SK-N-MC (cell line): ENCODE measurements at regions not wholly inside any gene's neighbourhood (a gene's known extent, or its start where the extent isn't known, plus 50 kb on each side); places are given as distances from the start of the nearest gene placed in this dataset.

Source experiments
- DNase-seq: peaks from one replicate; pipeline ENCODE4 v3.0.0-alpha.2; 2011; ENCODE audit warnings: low read depth, low spot score
- H3K27ac ChIP-seq: fragments of 200-600 bp; sonication (generic); 2 replicates; pipeline ENCODE4 v1.5.1; 2016; ENCODE audit warnings: mixed run types
- H3K36me3 ChIP-seq: fragments of 200-600 bp; sonication (generic); 2 replicates; pipeline ENCODE4 v1.6.1; 2017; ENCODE audit warnings: antibody characterized with exemption, low read length, mixed read lengths; ENCODE audit not compliant: insufficient read depth
- H3K4me3 ChIP-seq: fragments of 200-600 bp; sonication (generic); 2 replicates; pipeline ENCODE4 v1.5.1; 2016
- H3K9ac ChIP-seq: fragments of 200-600 bp; sonication (generic); 2 replicates; pipeline ENCODE4 v1.8.0; 2017; ENCODE audit warnings: mixed run types, mixed read lengths; ENCODE audit not compliant: insufficient read length
- H3K9me3 ChIP-seq: fragments of 200-600 bp; sonication (generic); 2 replicates; pipeline ENCODE4 v1.6.1; 2017; ENCODE audit warnings: low read depth, mild to moderate bottlenecking, antibody characterized with exemption, low read length, moderate library complexity, mixed read lengths
- EZH2 ChIP-seq: fragments of 200-600 bp; sonication (generic); IDR thresholded peaks from one replicate; pipeline ENCODE4 v1.6.1; 2017; ENCODE audit warnings: antibody characterized with exemption
- FOXP2 ChIP-seq: optimal IDR thresholded peaks from 2 replicates; pipeline ENCODE3; 2011; ENCODE audit warnings: mild to moderate bottlenecking, moderate library complexity; ENCODE audit not compliant: insufficient read depth; ENCODE audit errors: extremely low read length, control extremely low read depth
- POLR2AphosphoS5 ChIP-seq: IDR thresholded peaks from 2 replicates; pipeline ENCODE4 v1.6.1; 2012; ENCODE audit warnings: mild to moderate bottlenecking, low read depth, low read length, borderline replicate concordance

DNA sequence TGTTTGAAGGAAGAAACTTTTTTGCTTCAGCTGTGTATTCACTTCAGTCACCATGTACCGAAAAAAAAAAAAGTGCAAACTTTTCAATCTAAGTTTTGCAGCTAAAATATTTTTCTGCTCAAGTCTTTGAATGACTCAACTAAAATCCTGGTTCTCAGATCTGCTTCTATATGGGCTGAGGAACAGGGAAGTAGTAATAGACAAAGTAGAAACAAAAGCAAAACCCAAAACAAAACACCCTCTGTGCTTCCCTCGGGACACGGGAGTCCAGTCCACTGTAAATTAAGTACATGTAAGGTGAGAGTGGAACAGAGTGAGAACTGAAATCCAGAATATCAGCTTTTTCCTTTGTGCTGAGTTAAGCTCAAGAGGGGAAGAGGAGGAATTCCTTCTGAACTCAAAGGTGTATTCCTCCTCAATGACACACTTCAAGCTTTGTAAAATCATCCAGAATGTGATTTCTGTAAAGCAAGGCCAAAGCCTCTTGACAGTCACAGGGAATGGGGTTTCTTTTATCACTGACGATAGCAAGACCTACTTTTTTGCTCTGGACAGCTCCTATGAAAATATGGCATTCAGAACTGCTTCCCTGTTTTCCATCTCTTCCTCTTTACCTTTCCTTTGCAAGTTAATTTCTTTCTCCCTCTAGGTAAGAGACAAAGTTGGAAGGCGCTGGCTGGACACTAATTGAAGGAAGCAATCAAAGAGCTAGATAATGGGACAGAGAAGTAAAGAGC lies 433.5 kb upstream of the MMADHC start:
- Histone ChIP-seq H3K9me3 (no peaks in the 10 kb centered on the region), H3K4me3 (no peak overlapping the region), H3K9ac (no peak overlapping the region), H3K36me3 (no peaks in the 10 kb centered on the region), H3K27ac (no peak overlapping the region)
- DNase-seq: no peak
- TF ChIP-seq FOXP2 (no peak), POLR2AphosphoS5 (no peak), EZH2 (no peak)

DNA sequence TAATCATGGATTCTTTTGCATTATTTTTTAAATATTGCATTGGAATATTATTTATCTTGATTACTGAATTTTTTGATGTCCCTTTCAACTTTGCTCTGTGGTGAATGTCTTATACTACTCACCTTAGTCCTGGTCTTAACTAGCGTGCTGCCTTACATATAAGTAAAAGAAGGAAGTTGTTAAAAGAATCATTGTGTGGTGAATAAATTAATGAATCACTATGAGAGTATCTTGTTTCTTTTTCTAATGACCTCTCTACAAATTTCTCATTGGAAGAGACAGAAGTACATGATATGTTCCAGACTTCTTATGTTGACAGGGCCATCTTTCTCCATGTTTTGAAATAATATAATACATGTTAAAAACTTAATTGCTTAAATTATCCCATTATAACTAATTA lies 432.6 kb upstream of the MMADHC start:
- no peak overlapping the region for H3K9ac ChIP-seq
- no peak overlapping the region for H3K4me3 ChIP-seq
- H3K36me3 ChIP-seq: no peaks in the 10 kb centered on the region
- no peaks in the 10 kb centered on the region for H3K9me3 ChIP-seq
- TF ChIP-seq EZH2 (no peak), FOXP2 (no peak), POLR2AphosphoS5 (no peak)
- no peak for DNase-seq
- no peak overlapping the region for H3K27ac ChIP-seq

DNA sequence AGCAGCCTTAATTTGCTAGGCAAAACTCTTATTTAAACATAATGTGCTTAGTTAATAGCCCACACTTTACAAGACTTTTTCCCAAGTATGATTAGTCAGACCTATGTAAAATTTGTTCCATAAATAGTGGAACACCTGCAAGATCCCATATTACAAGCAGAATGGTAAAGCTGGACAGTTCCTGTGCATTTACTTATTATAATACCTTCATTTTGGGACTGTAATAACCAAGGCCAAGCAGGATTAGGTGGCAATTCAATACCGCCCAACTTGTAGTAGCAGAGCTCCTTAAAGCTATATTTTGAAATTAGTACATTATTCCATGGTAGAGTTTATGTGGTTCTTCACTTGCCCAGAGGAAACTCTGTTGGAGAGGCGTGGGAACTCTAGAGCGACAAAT lies 431.5 kb upstream of the MMADHC start:
- no peak for DNase-seq
- H3K4me3 ChIP-seq: no peak overlapping the region
- no peaks in the 10 kb centered on the region for H3K9me3 ChIP-seq
- no peak overlapping the region for H3K9ac ChIP-seq
- no peak overlapping the region for H3K27ac ChIP-seq
- TF ChIP-seq FOXP2 (no peak), EZH2 (no peak), POLR2AphosphoS5 (no peak)
- no peaks in the 10 kb centered on the region for H3K36me3 ChIP-seq

DNA sequence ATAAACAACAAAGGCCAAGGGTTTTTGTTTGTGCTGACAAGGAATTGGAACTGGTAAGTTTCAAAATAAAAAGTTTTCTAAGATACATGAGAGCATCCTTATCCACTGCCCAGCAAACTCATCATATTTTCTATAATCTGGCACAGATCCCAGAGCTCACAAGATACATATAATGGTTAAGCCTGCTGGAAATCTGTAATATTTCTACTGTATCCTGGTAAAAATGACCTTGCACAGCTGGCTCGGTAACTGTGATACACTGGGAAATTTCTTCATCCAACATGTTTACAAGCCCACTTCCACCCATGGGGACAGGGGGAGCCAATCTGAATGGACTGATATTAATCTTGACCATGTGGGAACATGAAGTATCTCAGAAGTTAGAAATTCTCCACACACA lies 425.4 kb upstream of the MMADHC start:
- Histone ChIP-seq H3K9ac (no peak overlapping the region), H3K4me3 (no peak overlapping the region), H3K27ac (no peak overlapping the region), H3K9me3 (no peaks in the 10 kb centered on the region), H3K36me3 (no peaks in the 10 kb centered on the region)
- TF ChIP-seq FOXP2: no peak
- TF ChIP-seq POLR2AphosphoS5: no peak
- no peak for TF ChIP-seq EZH2
- no peak for DNase-seq

DNA sequence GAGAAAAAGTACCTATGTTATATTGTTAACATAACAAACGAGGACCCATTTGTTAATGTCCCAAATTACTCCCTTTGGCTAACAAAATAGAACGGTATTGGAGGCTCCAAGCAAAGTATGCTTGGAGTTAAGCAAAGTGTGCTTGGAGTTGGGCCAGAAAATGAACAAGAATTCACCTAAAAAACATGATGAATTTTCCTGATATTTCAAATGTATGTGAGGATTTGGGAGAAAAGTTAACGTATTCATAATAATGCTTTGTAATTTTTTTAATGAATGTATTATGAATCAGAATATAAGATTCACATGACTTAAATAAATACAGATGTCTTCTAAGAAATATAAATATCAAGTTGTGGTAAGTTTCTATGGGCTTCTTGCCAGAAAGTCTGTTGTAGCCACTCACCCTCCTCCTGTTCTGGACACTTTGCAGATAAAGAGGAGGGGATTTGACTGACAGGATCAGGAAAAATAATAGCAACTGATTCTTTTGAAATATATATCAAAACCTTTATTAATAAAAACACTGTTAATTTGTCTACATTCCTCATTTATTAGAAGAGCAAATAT lies 423.7 kb upstream of the MMADHC start:
- no peak overlapping the region for H3K4me3 ChIP-seq
- no peak overlapping the region for H3K9ac ChIP-seq
- TF ChIP-seq POLR2AphosphoS5: no peak
- no peak for TF ChIP-seq EZH2
- no peak for TF ChIP-seq FOXP2
- no peak overlapping the region for H3K27ac ChIP-seq
- no peaks in the 10 kb centered on the region for H3K9me3 ChIP-seq
- H3K36me3 ChIP-seq: no peaks in the 10 kb centered on the region
- DNase-seq: no peak

DNA sequence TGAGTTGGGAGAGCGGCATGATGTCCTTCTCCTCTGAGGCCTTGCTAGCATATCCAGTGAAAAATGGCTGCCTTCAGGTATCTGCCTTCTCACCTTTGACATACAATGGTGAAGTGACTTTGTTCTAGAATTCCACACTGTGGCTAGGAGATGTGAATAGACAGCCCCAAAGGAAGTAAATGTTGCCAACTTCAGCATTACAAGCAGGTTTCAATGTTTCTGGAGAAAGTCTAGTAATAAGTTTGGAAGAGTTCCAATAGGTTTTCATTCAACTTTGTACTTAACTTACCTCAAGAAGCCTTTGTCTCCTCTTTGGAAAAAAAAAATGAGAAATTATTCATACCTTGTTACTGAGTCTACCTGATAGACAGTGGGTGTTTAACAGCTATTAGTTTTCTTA lies 421.3 kb upstream of the MMADHC start:
- Histone ChIP-seq H3K36me3 (no peaks in the 10 kb centered on the region), H3K9ac (no peak overlapping the region), H3K9me3 (no peaks in the 10 kb centered on the region), H3K4me3 (no peak overlapping the region), H3K27ac (no peak overlapping the region)
- no peak for DNase-seq
- no peak for TF ChIP-seq POLR2AphosphoS5
- no peak for TF ChIP-seq FOXP2
- TF ChIP-seq EZH2: no peak

DNA sequence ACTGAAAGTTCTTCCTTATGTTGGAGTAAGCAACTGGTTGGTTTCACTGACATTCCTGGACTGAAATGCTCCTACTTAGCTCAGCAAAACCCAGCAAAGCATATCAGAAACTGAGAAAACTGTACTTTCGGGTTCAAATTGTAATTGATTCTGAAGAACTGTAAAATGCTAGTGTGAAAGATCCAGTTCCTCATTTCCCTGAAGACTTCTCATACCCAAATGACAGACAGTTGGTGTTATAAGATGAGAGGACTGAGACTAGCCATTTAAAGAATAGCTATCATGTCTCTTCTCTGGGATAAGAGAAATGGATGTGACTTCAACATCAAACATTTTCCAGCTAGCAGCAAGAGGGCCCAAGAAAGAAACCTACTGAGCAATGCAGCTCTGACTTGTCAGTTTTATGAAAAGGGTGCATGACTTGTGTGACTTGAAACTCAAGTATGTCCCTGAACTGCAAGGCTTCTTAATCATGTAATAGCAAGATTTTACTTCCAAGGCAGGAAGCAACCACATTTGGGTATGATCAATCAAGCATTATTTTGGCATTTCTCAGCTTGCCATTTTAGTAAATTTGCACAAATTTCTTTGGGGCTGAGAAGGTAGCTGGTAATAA lies 420.3 kb upstream of the MMADHC start:
- Histone ChIP-seq H3K36me3 (no peaks in the 10 kb centered on the region), H3K4me3 (no peak overlapping the region), H3K9me3 (no peaks in the 10 kb centered on the region), H3K27ac (no peak overlapping the region), H3K9ac (no peak overlapping the region)
- no peak for DNase-seq
- TF ChIP-seq FOXP2: no peak
- no peak for TF ChIP-seq POLR2AphosphoS5
- TF ChIP-seq EZH2: no peak

DNA sequence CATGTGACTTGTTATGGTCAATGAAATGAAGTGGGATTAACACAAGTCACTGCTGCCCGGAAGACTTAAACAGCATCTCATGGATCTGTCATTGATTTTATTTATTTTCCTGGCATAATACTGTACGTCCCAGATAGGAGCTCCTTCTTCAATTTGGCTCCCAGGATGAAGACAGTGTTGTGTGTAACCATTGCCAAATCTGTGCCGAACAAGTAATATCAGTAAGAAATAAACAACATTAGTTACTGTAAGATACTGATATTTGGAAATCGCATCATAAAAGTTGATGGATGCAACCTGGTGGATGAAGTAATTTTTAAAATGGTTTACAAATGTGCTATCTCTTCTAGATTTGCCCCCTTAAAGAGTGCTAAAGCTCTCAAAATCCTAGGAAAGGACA lies 419.0 kb upstream of the MMADHC start:
- H3K4me3 ChIP-seq: no peak overlapping the region
- no peak for DNase-seq
- H3K36me3 ChIP-seq: no peaks in the 10 kb centered on the region
- no peak overlapping the region for H3K9ac ChIP-seq
- no peak overlapping the region for H3K27ac ChIP-seq
- TF ChIP-seq FOXP2 (no peak), EZH2 (no peak), POLR2AphosphoS5 (no peak)
- H3K9me3 ChIP-seq: no peaks in the 10 kb centered on the region

DNA sequence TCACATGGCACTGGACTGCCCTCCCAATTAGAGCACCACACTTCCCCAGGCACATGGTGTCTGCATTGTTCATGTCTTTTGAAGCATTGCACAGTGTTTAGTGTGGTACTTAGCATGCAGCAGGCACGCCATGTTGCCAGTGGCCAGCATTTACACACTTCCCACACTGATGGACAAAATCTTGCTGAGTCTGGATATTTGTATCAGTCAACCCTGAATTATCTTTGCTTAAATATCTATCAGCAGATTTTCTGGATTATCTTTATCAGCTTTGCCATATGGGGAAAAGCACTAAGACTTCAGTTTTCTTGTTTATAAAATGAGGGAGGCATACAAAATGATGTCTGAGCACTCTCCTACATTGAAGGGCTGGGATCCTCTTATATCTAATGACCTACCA lies 416.0 kb upstream of the MMADHC start:
- H3K9ac ChIP-seq: no peak overlapping the region
- no peaks in the 10 kb centered on the region for H3K9me3 ChIP-seq
- no peak overlapping the region for H3K4me3 ChIP-seq
- H3K36me3 ChIP-seq: no peaks in the 10 kb centered on the region
- DNase-seq: no peak
- TF ChIP-seq EZH2 (no peak), POLR2AphosphoS5 (no peak), FOXP2 (no peak)
- H3K27ac ChIP-seq: no peak overlapping the region
